GM23338 (cell line): ENCODE measurements at regions not wholly inside any gene's neighbourhood (a gene's known extent, or its start where the extent isn't known, plus 50 kb on each side); places are given as distances from the start of the nearest gene placed in this dataset.

Experiments
- ATAC-seq: fragments of 200-7000 bp; cut with Tn5 transposase; 3 replicates; pipeline ENCODE4 v1.9.1; 2020
- DNase-seq: peaks from one replicate; pipeline ENCODE4 v3.0.0-alpha.2; 2015; ENCODE audit warnings: low spot score
- H2AFZ ChIP-seq: fragments of 200-600 bp; sonication (generic); 2 replicates; pipeline ENCODE4 v1.8.0; 2016; ENCODE audit warnings: antibody characterized with exemption, mild to moderate bottlenecking, moderate library complexity
- H3F3A ChIP-seq: fragments of 200-600 bp; sonication (generic); replicated peaks from 2 replicates; pipeline ENCODE4 v1.8.0; 2017; ENCODE audit warnings: antibody characterized with exemption, mixed run types, low read depth
- H3K27ac ChIP-seq: fragments of 200-600 bp; sonication (generic); 2 replicates; pipeline ENCODE4 v1.6.1; 2016; ENCODE audit warnings: low read depth
- H3K27me3 ChIP-seq: fragments of 200-600 bp; sonication (generic); 2 replicates; pipeline ENCODE4 v1.8.0; 2016; ENCODE audit warnings: mild to moderate bottlenecking, mixed run types, moderate library complexity; ENCODE audit not compliant: insufficient read depth
- H3K36me3 ChIP-seq: fragments of 200-600 bp; sonication (generic); 2 replicates; pipeline ENCODE4 v1.8.0; 2016; ENCODE audit warnings: mild to moderate bottlenecking; ENCODE audit not compliant: insufficient read depth
- H3K4me1 ChIP-seq: fragments of 200-600 bp; sonication (generic); 2 replicates; pipeline ENCODE4 v1.8.0; 2016; ENCODE audit warnings: mild to moderate bottlenecking, moderate library complexity; ENCODE audit not compliant: insufficient read depth
- H3K4me2 ChIP-seq: fragments of 200-600 bp; sonication (generic); 2 replicates; pipeline ENCODE4 v1.7.1; 2017; ENCODE audit warnings: mixed run types
- H3K4me3 ChIP-seq: fragments of 200-600 bp; sonication (generic); 2 replicates; pipeline ENCODE4 v1.6.1; 2016; ENCODE audit warnings: mixed run types
- H3K79me2 ChIP-seq: fragments of 200-600 bp; sonication (generic); replicated peaks from 2 replicates; pipeline ENCODE4 v1.8.0; 2017; ENCODE audit warnings: mild to moderate bottlenecking; ENCODE audit not compliant: insufficient read depth
- H3K9me2 ChIP-seq: fragments of 200-600 bp; sonication (generic); 2 replicates; pipeline ENCODE4 v1.8.0; 2017; ENCODE audit not compliant: insufficient read depth
- H4K20me1 ChIP-seq: fragments of 200-600 bp; sonication (generic); replicated peaks from 2 replicates; pipeline ENCODE4 v1.8.0; 2017; ENCODE audit warnings: mild to moderate bottlenecking; ENCODE audit not compliant: insufficient read depth
- H3K27ac Mint-ChIP-seq: 2 replicates; pipeline ENCODE4 v1.8.0; 2020; ENCODE audit warnings: inconsistent platforms, mild to moderate bottlenecking, moderate library complexity, mixed read lengths
- H3K27me3 Mint-ChIP-seq: 3 replicates; pipeline ENCODE4 v1.8.0; 2022; ENCODE audit warnings: low read depth, mild to moderate bottlenecking, moderate library complexity, mixed read lengths, inconsistent platforms; ENCODE audit not compliant: insufficient read depth, poor library complexity
- H3K36me3 Mint-ChIP-seq: 3 replicates; pipeline ENCODE4 v1.8.0; 2021; ENCODE audit warnings: low read depth, mild to moderate bottlenecking, inconsistent platforms, moderate library complexity, mixed read lengths
- H3K4me1 Mint-ChIP-seq: 3 replicates; pipeline ENCODE4 v1.8.0; 2020; ENCODE audit warnings: mild to moderate bottlenecking, inconsistent platforms, mixed read lengths
- H3K4me3 Mint-ChIP-seq: 3 replicates; pipeline ENCODE4 v1.8.0; 2021; ENCODE audit warnings: moderate library complexity, mild to moderate bottlenecking, inconsistent platforms, mixed read lengths
- H3K9me3 Mint-ChIP-seq: 3 replicates; pipeline ENCODE4 v1.8.0; 2020; ENCODE audit warnings: moderate library complexity, mild to moderate bottlenecking, inconsistent platforms, mixed read lengths
- CREB1 ChIP-seq: fragments of 250-450 bp; sonication (Bioruptor Pico); IDR thresholded peaks from 2 replicates; pipeline ENCODE4 v1.5.0; 2020; ENCODE audit warnings: low read depth, mild to moderate bottlenecking, moderate library complexity
- EZH2 ChIP-seq: fragments of 200-600 bp; sonication (generic); IDR thresholded peaks from one replicate; pipeline ENCODE4 v1.8.0; 2017; ENCODE audit warnings: antibody characterized with exemption, mild to moderate bottlenecking, low read depth; ENCODE audit not compliant: unreplicated experiment
- EZH2phosphoT487 ChIP-seq: fragments of 200-600 bp; sonication (generic); IDR thresholded peaks from one replicate; pipeline ENCODE4 v1.8.1; 2018; ENCODE audit warnings: antibody characterized with exemption; ENCODE audit not compliant: unreplicated experiment
- JUNB ChIP-seq: IDR thresholded peaks from one replicate; pipeline ENCODE4 v1.6.1; 2016; ENCODE audit warnings: antibody characterized with exemption; ENCODE audit not compliant: unreplicated experiment
- NANOG ChIP-seq: IDR thresholded peaks from 2 replicates; pipeline ENCODE4 v1.6.1; 2016; ENCODE audit warnings: antibody characterized with exemption, borderline replicate concordance
- POLR2AphosphoS5 ChIP-seq: IDR thresholded peaks from 2 replicates; pipeline ENCODE4 v1.6.1; 2016; ENCODE audit warnings: antibody characterized with exemption, low read depth
- STAT1 ChIP-seq: IDR thresholded peaks from one replicate; pipeline ENCODE4 v1.6.1; 2016; ENCODE audit warnings: antibody characterized with exemption; ENCODE audit not compliant: unreplicated experiment
- ZNF114 ChIP-seq: fragments of 250-450 bp; sonication (Bioruptor Pico); IDR thresholded peaks from 2 replicates; pipeline ENCODE4 v1.5.0; 2020; ENCODE audit warnings: mild to moderate bottlenecking, moderate library complexity
- ZNF331 ChIP-seq: fragments of 250-450 bp; sonication (Bioruptor Pico); IDR thresholded peaks from 2 replicates; pipeline ENCODE4 v1.5.0; 2020; ENCODE audit warnings: low read depth, mild to moderate bottlenecking, moderate library complexity
- TF ChIP-seq, protein P1 (sequence below): IDR thresholded peaks from one replicate; pipeline ENCODE4 v1.6.1; 2018; ENCODE audit warnings: antibody characterized with exemption; ENCODE audit not compliant: unreplicated experiment
- TF ChIP-seq, protein P2 (sequence below): IDR thresholded peaks from 2 replicates; pipeline ENCODE4 v1.6.1; 2016; ENCODE audit warnings: antibody characterized with exemption
- TF ChIP-seq, protein P3 (sequence below): fragments of 250-450 bp; sonication (Bioruptor Pico); IDR thresholded peaks from 2 replicates; pipeline ENCODE4 v1.5.0; 2020; ENCODE audit warnings: mild to moderate bottlenecking, moderate library complexity

DNA sequence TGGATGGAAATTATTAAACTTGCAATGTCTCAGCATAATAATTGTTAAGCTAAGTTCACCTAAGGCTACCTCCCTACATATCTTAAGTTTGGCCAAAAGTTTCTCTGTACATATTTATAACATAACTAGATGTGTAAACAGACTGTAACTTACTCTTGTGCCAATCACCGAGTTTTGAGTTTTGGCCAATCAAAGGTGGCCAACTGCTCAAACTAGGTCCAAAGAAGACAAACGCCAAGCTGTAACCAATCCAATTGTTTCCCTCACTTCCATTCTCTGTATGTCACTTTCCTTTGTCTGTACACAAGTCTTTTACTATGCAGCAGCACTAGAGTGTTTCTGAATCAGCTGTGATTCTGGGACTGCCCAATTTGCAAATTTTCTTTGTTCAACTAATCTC lies 197.8 kb downstream of the LYPLAL1 start:
- Mint-ChIP-seq H3K27me3 (no peaks in the 10 kb centered on the region), H3K4me3 (no peak overlapping the region), H3K27ac (no peak overlapping the region), H3K4me1 (peaks cover 15% of the 10 kb centered on the region), H3K9me3 (no peaks in the 10 kb centered on the region), H3K36me3 (no peaks in the 10 kb centered on the region)
- Histone ChIP-seq H3K27me3 (no peaks in the 10 kb centered on the region), H3K9me2 (0 out of 2 replicates have a peak, but pooled peaks cover 3% of the 10 kb centered on the region), H2AFZ (no peak overlapping the region), H4K20me1 (no peaks in the 10 kb centered on the region), H3K4me2 (no peak overlapping the region), H3K27ac (no peak overlapping the region), H3F3A (no peaks in the 10 kb centered on the region), H3K4me3 (no peak overlapping the region), H3K79me2 (no peaks in the 10 kb centered on the region), H3K36me3 (no peaks in the 10 kb centered on the region), H3K4me1 (0 out of 2 replicates have a peak, but pooled peaks cover 7% of the 10 kb centered on the region)
- ATAC-seq (no peak), DNase-seq (no peak)
- no peak for TF ChIP-seq NANOG
- TF ChIP-seq, protein P1, sequence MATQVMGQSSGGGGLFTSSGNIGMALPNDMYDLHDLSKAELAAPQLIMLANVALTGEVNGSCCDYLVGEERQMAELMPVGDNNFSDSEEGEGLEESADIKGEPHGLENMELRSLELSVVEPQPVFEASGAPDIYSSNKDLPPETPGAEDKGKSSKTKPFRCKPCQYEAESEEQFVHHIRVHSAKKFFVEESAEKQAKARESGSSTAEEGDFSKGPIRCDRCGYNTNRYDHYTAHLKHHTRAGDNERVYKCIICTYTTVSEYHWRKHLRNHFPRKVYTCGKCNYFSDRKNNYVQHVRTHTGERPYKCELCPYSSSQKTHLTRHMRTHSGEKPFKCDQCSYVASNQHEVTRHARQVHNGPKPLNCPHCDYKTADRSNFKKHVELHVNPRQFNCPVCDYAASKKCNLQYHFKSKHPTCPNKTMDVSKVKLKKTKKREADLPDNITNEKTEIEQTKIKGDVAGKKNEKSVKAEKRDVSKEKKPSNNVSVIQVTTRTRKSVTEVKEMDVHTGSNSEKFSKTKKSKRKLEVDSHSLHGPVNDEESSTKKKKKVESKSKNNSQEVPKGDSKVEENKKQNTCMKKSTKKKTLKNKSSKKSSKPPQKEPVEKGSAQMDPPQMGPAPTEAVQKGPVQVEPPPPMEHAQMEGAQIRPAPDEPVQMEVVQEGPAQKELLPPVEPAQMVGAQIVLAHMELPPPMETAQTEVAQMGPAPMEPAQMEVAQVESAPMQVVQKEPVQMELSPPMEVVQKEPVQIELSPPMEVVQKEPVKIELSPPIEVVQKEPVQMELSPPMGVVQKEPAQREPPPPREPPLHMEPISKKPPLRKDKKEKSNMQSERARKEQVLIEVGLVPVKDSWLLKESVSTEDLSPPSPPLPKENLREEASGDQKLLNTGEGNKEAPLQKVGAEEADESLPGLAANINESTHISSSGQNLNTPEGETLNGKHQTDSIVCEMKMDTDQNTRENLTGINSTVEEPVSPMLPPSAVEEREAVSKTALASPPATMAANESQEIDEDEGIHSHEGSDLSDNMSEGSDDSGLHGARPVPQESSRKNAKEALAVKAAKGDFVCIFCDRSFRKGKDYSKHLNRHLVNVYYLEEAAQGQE: no peak
- no peak for TF ChIP-seq EZH2phosphoT487
- TF ChIP-seq, protein P2, sequence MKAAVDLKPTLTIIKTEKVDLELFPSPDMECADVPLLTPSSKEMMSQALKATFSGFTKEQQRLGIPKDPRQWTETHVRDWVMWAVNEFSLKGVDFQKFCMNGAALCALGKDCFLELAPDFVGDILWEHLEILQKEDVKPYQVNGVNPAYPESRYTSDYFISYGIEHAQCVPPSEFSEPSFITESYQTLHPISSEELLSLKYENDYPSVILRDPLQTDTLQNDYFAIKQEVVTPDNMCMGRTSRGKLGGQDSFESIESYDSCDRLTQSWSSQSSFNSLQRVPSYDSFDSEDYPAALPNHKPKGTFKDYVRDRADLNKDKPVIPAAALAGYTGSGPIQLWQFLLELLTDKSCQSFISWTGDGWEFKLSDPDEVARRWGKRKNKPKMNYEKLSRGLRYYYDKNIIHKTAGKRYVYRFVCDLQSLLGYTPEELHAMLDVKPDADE: no peak
- TF ChIP-seq JUNB: no peak
- TF ChIP-seq ZNF114 (CRISPR knock-in tag): no peak
- TF ChIP-seq EZH2: no peak
- no peak for TF ChIP-seq CREB1 (CRISPR knock-in tag)
- TF ChIP-seq ZNF331 (CRISPR knock-in tag): no peak
- no peak for TF ChIP-seq STAT1
- no peak for TF ChIP-seq POLR2AphosphoS5
- TF ChIP-seq, protein P3, sequence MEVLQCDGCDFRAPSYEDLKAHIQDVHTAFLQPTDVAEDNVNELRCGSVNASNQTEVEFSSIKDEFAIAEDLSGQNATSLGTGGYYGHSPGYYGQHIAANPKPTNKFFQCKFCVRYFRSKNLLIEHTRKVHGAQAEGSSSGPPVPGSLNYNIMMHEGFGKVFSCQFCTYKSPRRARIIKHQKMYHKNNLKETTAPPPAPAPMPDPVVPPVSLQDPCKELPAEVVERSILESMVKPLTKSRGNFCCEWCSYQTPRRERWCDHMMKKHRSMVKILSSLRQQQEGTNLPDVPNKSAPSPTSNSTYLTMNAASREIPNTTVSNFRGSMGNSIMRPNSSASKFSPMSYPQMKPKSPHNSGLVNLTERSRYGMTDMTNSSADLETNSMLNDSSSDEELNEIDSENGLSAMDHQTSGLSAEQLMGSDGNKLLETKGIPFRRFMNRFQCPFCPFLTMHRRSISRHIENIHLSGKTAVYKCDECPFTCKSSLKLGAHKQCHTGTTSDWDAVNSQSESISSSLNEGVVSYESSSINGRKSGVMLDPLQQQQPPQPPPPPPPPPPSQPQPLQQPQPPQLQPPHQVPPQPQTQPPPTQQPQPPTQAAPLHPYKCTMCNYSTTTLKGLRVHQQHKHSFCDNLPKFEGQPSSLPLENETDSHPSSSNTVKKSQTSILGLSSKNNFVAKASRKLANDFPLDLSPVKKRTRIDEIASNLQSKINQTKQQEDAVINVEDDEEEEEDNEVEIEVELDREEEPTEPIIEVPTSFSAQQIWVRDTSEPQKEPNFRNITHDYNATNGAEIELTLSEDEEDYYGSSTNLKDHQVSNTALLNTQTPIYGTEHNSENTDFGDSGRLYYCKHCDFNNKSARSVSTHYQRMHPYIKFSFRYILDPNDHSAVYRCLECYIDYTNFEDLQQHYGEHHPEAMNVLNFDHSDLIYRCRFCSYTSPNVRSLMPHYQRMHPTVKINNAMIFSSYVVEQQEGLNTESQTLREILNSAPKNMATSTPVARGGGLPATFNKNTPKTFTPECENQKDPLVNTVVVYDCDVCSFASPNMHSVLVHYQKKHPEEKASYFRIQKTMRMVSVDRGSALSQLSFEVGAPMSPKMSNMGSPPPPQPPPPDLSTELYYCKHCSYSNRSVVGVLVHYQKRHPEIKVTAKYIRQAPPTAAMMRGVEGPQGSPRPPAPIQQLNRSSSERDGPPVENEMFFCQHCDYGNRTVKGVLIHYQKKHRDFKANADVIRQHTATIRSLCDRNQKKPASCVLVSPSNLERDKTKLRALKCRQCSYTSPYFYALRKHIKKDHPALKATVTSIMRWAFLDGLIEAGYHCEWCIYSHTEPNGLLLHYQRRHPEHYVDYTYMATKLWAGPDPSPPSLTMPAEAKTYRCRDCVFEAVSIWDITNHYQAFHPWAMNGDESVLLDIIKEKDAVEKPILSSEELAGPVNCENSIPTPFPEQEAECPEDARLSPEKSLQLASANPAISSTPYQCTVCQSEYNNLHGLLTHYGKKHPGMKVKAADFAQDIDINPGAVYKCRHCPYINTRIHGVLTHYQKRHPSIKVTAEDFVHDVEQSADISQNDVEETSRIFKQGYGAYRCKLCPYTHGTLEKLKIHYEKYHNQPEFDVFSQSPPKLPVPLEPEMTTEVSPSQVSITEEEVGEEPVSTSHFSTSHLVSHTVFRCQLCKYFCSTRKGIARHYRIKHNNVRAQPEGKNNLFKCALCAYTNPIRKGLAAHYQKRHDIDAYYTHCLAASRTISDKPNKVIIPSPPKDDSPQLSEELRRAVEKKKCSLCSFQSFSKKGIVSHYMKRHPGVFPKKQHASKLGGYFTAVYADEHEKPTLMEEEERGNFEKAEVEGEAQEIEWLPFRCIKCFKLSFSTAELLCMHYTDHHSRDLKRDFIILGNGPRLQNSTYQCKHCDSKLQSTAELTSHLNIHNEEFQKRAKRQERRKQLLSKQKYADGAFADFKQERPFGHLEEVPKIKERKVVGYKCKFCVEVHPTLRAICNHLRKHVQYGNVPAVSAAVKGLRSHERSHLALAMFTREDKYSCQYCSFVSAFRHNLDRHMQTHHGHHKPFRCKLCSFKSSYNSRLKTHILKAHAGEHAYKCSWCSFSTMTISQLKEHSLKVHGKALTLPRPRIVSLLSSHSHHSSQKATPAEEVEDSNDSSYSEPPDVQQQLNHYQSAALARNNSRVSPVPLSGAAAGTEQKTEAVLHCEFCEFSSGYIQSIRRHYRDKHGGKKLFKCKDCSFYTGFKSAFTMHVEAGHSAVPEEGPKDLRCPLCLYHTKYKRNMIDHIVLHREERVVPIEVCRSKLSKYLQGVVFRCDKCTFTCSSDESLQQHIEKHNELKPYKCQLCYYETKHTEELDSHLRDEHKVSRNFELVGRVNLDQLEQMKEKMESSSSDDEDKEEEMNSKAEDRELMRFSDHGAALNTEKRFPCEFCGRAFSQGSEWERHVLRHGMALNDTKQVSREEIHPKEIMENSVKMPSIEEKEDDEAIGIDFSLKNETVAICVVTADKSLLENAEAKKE (CRISPR knock-in tag): no peak
